DND-41 (cell line): ENCODE measurements at regions not wholly inside any gene's neighbourhood (a gene's known extent, or its start where the extent isn't known, plus 50 kb on each side); places are given as distances from the start of the nearest gene placed in this dataset.

Experiments
- ATAC-seq: fragments of 200-7000 bp; cut with Tn5 transposase; 3 replicates; pipeline ENCODE4 v1.9.1; 2021; ENCODE audit warnings: low read depth; ENCODE audit not compliant: insufficient read depth
- DNase-seq: peaks from one replicate; pipeline ENCODE4 v3.0.0-alpha.2; 2020
- H2AFZ ChIP-seq: 2 replicates; pipeline ENCODE4 v1.6.0; 2012; ENCODE audit warnings: low read depth, low read length
- H3K27ac ChIP-seq: 2 replicates; pipeline ENCODE4 v1.5.1; 2012; ENCODE audit warnings: low read length, inconsistent platforms
- H3K27me3 ChIP-seq: fragments of 200-600 bp; sonication (generic); 2 replicates; pipeline ENCODE4 v1.6.0; 2012; ENCODE audit warnings: low read length, mild to moderate bottlenecking, inconsistent platforms; ENCODE audit not compliant: insufficient read depth, poor library complexity
- H3K36me3 ChIP-seq: 2 replicates; pipeline ENCODE4 v1.5.1; 2012; ENCODE audit warnings: low read length, inconsistent platforms; ENCODE audit not compliant: insufficient read depth
- H3K4me1 ChIP-seq: 2 replicates; pipeline ENCODE4 v1.5.1; 2012; ENCODE audit warnings: mild to moderate bottlenecking, low read length; ENCODE audit not compliant: insufficient read depth
- H3K4me2 ChIP-seq: 2 replicates; pipeline ENCODE4 v1.6.0; 2012; ENCODE audit warnings: mild to moderate bottlenecking, moderate library complexity, low read length, inconsistent platforms; ENCODE audit not compliant: insufficient read depth
- H3K4me3 ChIP-seq, 2 experiments: fragments of 200-600 bp in 1 of 2; shearing (Covaris generic) in 1 of 2; 2 replicates each; pipeline ENCODE4 v1.5.1; 2012 to 2016; ENCODE audit warnings: inconsistent platforms in 2 of 2, low read length in 2 of 2, mild to moderate bottlenecking in 2 of 2, low read depth in 1 of 2, moderate library complexity in 1 of 2
- H3K79me2 ChIP-seq: 2 replicates; pipeline ENCODE4 v1.6.0; 2012; ENCODE audit warnings: low read length, inconsistent platforms; ENCODE audit not compliant: insufficient read depth
- H3K9ac ChIP-seq: 2 replicates; pipeline ENCODE4 v1.6.0; 2012; ENCODE audit warnings: low read depth, mild to moderate bottlenecking, inconsistent platforms, low read length, moderate library complexity
- H3K9me3 ChIP-seq: 2 replicates; pipeline ENCODE4 v1.5.1; 2012; ENCODE audit warnings: low read length, moderate library complexity, mild to moderate bottlenecking, inconsistent platforms; ENCODE audit not compliant: insufficient read depth, severe bottlenecking
- H4K20me1 ChIP-seq: 2 replicates; pipeline ENCODE4 v1.6.0; 2012; ENCODE audit warnings: low read length; ENCODE audit not compliant: insufficient read depth
- EZH2 ChIP-seq: IDR thresholded peaks from 3 replicates; pipeline ENCODE4 v1.6.1; 2012; ENCODE audit warnings: borderline replicate concordance, low read depth, mild to moderate bottlenecking, moderate library complexity, low read length, inconsistent platforms; ENCODE audit not compliant: severe bottlenecking
- TF ChIP-seq, protein P1 (sequence below): IDR thresholded peaks from 2 replicates; pipeline ENCODE4 v1.5.1; 2012; ENCODE audit warnings: borderline replicate concordance, low read length, moderate library complexity, mild to moderate bottlenecking; ENCODE audit not compliant: poor library complexity, severe bottlenecking; ENCODE audit errors: extremely low read depth

- H3K4me2 ChIP-seq, result no peak overlapping the region
Measured at GRCh38 chr15:31563001-31563400, 236.4 kb downstream of the KLF13 start.

GRCh38 chr15:31563421-31563820 lies 236.8 kb downstream of the KLF13 start:
- Histone ChIP-seq H3K27me3 (no peaks in the 10 kb centered on the region), H3K79me2 (no peaks in the 10 kb centered on the region)
- no peak for DNase-seq

More at GRCh38 chr15:31563001-31563400, 236.4 kb downstream of the KLF13 start:
- Histone ChIP-seq H3K9me3 (no peaks in the 10 kb centered on the region), H2AFZ (no peak overlapping the region), H4K20me1 (no peaks in the 10 kb centered on the region), H3K79me2 (no peaks in the 10 kb centered on the region), H3K4me3 (no peak overlapping the region), H3K4me1 (no peaks in the 10 kb centered on the region), H3K36me3 (no peaks in the 10 kb centered on the region), H3K9ac (no peak overlapping the region), H3K27me3 (no peaks in the 10 kb centered on the region), H3K27ac (no peak overlapping the region)
- DNase-seq, result no peak
- ATAC-seq, result no peak
- TF ChIP-seq EZH2, result no peak

GRCh38 chr15:31567861-31568260 lies 241.2 kb downstream of the KLF13 start:
- H3K4me3 ChIP-seq, result no peak overlapping the region
- H4K20me1 ChIP-seq, result no peaks in the 10 kb centered on the region
- H3K27ac ChIP-seq, result no peak overlapping the region
- H3K9me3 ChIP-seq, result no peaks in the 10 kb centered on the region
- no peak for ATAC-seq
- no peak overlapping the region for H3K9ac ChIP-seq
- no peaks in the 10 kb centered on the region for H3K36me3 ChIP-seq
- no peaks in the 10 kb centered on the region for H3K79me2 ChIP-seq
- H3K4me1 ChIP-seq, result no peaks in the 10 kb centered on the region
- peaks cover 5% of the 10 kb centered on the region for H3K27me3 ChIP-seq
- H2AFZ ChIP-seq, result no peak overlapping the region
- TF ChIP-seq, protein P1, sequence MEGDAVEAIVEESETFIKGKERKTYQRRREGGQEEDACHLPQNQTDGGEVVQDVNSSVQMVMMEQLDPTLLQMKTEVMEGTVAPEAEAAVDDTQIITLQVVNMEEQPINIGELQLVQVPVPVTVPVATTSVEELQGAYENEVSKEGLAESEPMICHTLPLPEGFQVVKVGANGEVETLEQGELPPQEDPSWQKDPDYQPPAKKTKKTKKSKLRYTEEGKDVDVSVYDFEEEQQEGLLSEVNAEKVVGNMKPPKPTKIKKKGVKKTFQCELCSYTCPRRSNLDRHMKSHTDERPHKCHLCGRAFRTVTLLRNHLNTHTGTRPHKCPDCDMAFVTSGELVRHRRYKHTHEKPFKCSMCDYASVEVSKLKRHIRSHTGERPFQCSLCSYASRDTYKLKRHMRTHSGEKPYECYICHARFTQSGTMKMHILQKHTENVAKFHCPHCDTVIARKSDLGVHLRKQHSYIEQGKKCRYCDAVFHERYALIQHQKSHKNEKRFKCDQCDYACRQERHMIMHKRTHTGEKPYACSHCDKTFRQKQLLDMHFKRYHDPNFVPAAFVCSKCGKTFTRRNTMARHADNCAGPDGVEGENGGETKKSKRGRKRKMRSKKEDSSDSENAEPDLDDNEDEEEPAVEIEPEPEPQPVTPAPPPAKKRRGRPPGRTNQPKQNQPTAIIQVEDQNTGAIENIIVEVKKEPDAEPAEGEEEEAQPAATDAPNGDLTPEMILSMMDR, result no peak
- TF ChIP-seq EZH2, result no peak
- no peak for DNase-seq
- H3K4me2 ChIP-seq, result no peak overlapping the region

More at GRCh38 chr15:31563421-31563820, 236.8 kb downstream of the KLF13 start:
- Histone ChIP-seq H3K9me3 (no peaks in the 10 kb centered on the region), H2AFZ (no peak overlapping the region), H3K9ac (no peak overlapping the region), H3K27ac (no peak overlapping the region), H4K20me1 (no peaks in the 10 kb centered on the region), H3K4me3 (no peak overlapping the region), H3K4me1 (no peaks in the 10 kb centered on the region), H3K4me2 (no peak overlapping the region), H3K36me3 (no peaks in the 10 kb centered on the region)
- no peak for ATAC-seq
- TF ChIP-seq EZH2, result no peak
- TF ChIP-seq, protein P1, result no peak

GRCh38 chr15:31569836-31570235 lies 243.2 kb downstream of the KLF13 start:
- H3K4me1 ChIP-seq, result no peaks in the 10 kb centered on the region
- no peaks in the 10 kb centered on the region for H3K9me3 ChIP-seq
- H2AFZ ChIP-seq, result no peak overlapping the region
- no peak overlapping the region for H3K4me3 ChIP-seq
- DNase-seq (no peak), ATAC-seq (no peak)
- TF ChIP-seq EZH2, result no peak
- TF ChIP-seq, protein P1, result no peak
- H3K36me3 ChIP-seq, result no peaks in the 10 kb centered on the region
- peaks cover 8% of the 10 kb centered on the region for H3K27me3 ChIP-seq
- H3K27ac ChIP-seq, result no peak overlapping the region
- no peak overlapping the region for H3K9ac ChIP-seq
- H3K4me2 ChIP-seq, result no peak overlapping the region
- H4K20me1 ChIP-seq, result no peaks in the 10 kb centered on the region
- H3K79me2 ChIP-seq, result no peaks in the 10 kb centered on the region
